ENCODE measurements at regions not wholly inside any gene's neighbourhood (a gene's known extent, or its start where the extent isn't known, plus 50 kb on each side); places are given as distances from the start of the nearest gene placed in this dataset.
"Not testable (repeated sequence)": the region's sequence is repeated elsewhere in the genome, so short reads cannot be mapped to it uniquely, and the experiment has no call there.

DNA sequence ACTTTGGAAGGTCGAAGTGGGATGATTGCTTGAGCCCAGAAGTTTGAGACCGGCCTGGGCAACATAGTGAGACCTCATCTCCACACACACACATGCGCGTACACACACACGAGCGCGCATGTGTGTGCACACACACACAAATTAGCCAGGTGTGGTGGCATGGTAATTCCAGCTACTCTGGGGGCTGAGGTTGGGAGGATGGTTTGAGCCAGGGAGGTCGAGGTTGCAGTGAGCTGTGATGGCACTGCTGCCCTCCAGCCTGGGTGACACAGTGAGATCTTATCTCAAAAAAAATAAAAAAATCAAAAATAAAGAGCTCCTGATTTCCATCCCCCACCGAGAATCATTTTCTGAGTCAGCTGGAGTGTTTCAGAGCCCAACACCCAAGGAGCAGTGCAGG, 261.5 kb upstream of the PLGLB2 start:
- DNase-seq (ENCODE audit: low read depth) = not testable (repeated sequence)

GRCh38 chr2:87488021-87488420, 259.9 kb upstream of the PLGLB2 start:
- DNase-seq (ENCODE audit: low read depth) = not testable (repeated sequence)

- DNase-seq (ENCODE audit: low read depth) = not testable (repeated sequence)
Observed at GRCh38 chr2:87488991-87489390, 258.9 kb upstream of the PLGLB2 start.

DNA sequence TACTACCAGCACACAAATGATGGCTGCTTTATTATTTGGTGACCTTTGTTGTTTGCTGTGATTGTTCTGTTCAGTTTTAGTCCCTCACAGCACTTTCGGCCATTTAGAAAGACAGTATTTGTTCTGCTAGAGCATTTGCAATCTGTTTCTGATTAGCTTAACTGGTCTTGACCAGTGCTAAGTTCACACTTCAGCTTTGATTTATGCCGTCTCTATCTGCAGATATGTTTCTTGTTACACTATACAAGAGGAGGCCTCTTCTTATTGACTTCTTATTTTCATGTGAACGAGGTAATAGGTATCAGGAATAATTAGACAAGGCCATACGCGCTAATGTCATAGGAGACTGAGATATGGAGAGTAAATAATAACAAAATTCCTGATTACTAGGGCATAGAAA, 253.0 kb upstream of the PLGLB2 start:
- DNase-seq (ENCODE audit: low read depth) = not testable (repeated sequence)

DNA sequence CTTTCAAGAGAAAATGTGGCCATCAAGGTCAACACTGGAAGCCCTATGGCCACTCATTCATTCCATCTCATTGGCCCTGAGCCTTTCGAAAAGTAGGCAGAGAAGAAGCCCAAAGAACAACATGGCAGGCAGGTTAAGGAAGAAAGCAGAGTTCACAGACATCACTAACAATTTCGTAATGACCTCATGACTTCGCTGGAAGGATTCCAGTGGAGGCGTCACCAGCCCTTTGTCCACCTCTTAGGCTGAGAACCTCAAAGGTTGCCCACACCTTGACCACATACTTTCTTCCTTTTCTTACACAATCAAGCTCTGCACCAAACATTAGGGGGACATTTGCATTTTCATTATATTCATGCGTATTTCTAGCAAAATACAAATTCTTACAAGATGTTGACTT, 252.4 kb upstream of the PLGLB2 start:
- not testable (repeated sequence) for DNase-seq (ENCODE audit: low read depth)

- peak; percentile 71 for DNase-seq (ENCODE audit: low read depth)
Observed at GRCh38 chr2:87496036-87497006, 251.6 kb upstream of the PLGLB2 start.

- DNase-seq (ENCODE audit: low read depth) = not testable (repeated sequence)
Observed at GRCh38 chr2:87497135-87497534, 250.8 kb upstream of the PLGLB2 start.

DNA sequence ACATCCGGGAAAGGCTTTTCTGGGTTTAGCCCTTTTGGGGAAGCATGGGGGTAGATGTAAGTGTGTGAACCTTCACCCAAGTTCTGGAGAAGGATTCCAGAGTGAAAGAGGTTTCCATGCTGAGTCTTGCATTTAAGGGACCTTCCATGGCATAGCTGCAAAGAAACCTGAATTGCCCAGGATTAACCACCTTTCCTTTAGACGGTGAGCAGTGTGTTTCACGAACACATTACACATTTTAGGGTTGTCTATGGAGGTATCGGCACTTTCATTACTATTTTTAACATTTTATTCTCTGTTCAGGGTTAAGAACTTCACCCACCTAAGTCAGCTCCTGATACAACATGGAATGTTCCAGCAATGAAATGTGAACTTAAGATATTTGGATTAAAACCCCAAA, 250.2 kb upstream of the PLGLB2 start:
- not testable (repeated sequence) for DNase-seq (ENCODE audit: low read depth)

GRCh38 chr2:87498169-87498853, 249.6 kb upstream of the PLGLB2 start:
- not testable (repeated sequence) for DNase-seq (ENCODE audit: low read depth)

DNA sequence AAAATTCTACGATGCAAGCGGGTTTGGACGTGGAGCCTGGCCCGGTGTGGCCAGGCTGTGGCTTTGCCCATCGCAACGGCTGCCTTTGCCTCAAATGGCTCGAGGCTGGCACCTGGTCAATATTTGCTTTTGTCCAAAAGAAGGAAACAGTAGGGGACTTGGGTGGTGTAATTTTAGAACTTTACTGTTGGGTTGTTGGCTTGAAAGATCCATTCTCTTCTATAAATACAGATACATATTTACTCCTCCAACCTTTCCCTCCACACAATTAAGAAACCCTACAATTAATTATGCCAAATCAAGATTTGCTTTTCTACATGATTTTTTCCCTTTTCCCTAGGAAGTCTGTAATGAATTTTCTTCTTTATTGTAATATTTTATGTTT, 249.0 kb upstream of the PLGLB2 start:
- not testable (repeated sequence) for DNase-seq (ENCODE audit: low read depth)

DNA sequence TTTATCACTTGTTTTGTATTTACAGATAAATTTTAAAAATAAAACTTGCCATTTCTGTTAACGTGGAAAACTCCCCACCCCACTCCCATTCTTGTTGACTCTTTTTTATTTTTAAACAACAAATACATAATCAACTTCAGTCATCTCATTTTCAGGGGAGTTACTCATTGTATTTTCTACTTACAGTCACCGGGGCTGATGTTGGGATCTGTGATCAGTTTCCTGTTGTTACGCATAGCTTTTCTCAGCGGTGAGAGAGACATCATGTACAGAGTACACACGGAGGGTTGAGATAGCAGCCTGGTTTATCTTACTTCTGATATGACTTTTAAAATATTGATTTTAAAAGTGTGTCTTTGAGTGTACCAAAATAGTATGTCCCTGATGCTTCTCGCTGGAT, 248.0 kb upstream of the PLGLB2 start:
- DNase-seq (ENCODE audit: low read depth) = not testable (repeated sequence)

GRCh38 chr2:87500421-87500820, 247.5 kb upstream of the PLGLB2 start:
- DNase-seq (ENCODE audit: low read depth) = peak; percentile 28

- not testable (repeated sequence) for DNase-seq (ENCODE audit: low read depth)
Observed at GRCh38 chr2:87500951-87501350, 246.9 kb upstream of the PLGLB2 start.

- not testable (repeated sequence) for DNase-seq (ENCODE audit: low read depth)
Observed at GRCh38 chr2:87502948-87503347, 244.9 kb upstream of the PLGLB2 start.

DNA sequence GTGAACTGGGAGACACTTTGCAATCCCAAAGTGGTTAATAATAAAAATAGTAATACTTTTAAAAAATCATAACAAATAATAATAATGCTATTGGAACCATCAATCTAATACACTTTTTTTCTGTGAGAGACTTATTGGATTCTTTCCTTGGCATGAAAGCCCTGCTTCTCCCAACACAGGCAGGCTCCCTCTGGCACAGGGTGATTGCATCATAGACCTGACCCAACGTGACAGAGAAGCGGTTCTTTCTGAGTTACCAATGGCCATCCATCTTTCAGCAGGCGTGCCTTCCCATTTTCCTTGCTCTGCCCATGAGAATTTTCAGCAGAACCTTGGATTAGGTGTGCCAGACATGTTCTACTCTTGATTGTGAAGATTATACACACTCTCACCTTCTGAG, 242.6 kb upstream of the PLGLB2 start:
- DNase-seq (ENCODE audit: low read depth) = not testable (repeated sequence)

- not testable (repeated sequence) for DNase-seq (ENCODE audit: low read depth)
Observed at GRCh38 chr2:87505909-87506308, 242.0 kb upstream of the PLGLB2 start.

DNA sequence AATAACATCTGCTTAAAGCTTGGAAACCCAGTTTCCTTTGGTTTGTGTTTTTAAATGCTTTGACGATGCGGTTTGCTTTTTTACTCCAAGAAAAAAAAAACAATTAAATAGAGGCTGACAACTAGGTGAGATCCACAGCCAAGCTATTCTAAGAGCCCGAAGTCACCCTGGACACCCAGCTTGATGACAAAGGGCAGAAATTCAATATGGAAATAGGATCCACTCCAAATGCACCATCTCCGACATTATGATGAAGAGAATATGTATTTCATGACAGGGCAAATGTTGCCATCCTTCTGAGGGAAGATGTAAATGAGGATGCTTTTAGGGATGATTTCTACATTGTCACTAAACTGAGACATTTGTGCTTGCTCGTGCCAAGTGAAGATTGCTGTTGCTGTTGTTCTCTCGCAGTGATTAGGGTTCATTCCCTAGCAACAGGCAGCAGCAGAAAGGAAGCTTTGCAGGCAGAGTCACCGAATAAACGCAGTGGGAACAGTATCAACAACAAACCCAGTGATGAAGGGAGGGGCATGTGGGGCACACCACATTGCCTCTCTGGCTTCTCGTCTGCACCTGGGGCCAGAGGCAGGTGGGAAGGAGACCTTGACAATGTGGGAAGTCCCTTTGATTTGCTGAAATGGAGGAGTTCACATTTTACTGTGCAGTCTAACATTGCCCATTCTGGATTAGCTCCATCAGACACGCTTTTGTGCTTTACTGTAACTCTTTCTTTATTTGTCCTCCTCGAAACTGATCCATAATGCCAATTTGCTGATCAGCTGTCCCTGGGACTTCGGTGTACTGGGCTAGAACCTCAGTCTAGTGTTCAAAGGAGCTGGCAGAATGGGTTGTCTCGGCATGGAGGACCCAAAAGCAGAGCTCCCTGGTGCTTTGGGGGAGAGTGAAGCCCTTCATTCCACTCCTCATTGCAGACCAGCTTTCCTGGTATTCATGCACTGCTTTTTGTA, 240.2 kb upstream of the PLGLB2 start:
- not testable (repeated sequence) for DNase-seq (ENCODE audit: low read depth)

GRCh38 chr2:87511195-87511778, 236.6 kb upstream of the PLGLB2 start:
- DNase-seq (ENCODE audit: low read depth) = not testable (repeated sequence)

- not testable (repeated sequence) for DNase-seq (ENCODE audit: low read depth)
Observed at GRCh38 chr2:87512864-87513530, 234.9 kb upstream of the PLGLB2 start.

GRCh38 chr2:87514034-87514433, 233.9 kb upstream of the PLGLB2 start:
- DNase-seq (ENCODE audit: low read depth) = not testable (repeated sequence)

GRCh38 chr2:87514515-87514914, 233.4 kb upstream of the PLGLB2 start:
- DNase-seq (ENCODE audit: low read depth) = not testable (repeated sequence)

Data from iris pigment epithelial cell (primary cell).